ENCODE measurements at regions not wholly inside any gene's neighbourhood (a gene's known extent, or its start where the extent isn't known, plus 50 kb on each side); places are given as distances from the start of the nearest gene placed in this dataset.

DNA sequence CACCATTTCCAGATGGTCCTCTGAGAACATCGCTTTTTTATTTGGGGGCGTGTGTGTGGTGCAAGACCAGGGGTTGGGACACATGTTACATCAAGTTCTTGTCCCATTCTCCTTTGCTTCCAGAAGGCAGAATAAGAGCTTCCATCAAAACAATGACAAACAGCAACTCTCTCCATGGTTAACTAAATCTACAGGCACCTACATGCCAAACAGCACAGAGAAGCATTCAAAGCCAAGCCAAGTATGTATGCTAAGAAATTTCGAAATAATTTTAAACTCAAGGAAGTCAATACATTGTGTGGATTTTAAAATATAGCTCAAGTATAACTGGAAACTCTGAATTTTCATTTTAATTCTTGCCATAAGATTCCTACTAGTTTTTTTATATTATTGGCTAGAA, 105.6 kb downstream of the SEC61B start:
- no peak for DNase-seq

GRCh38 chr9:99335280-99335679, 113.2 kb downstream of the SEC61B start:
- no peak for DNase-seq

DNA sequence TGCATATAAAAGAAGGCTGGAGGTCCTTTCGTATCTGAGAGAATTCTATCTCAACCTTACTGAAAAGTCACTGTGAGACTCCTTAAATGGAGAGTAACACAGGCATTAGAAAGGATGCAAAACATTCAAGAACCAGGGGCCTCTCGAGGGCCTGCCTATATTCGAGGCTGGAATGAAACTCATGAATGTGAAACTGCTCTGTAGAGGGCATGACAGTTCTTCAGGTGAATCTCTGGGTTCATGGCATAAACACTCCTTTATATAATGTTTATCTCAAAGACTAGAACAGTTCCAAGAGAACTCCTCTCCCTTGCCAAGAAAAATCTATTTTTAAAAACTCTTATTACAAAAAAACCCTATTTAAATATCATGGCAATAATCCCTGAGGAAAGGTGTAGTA, 113.9 kb downstream of the SEC61B start:
- peak in 1 of 3 experiments; percentile 44 for DNase-seq

DNA sequence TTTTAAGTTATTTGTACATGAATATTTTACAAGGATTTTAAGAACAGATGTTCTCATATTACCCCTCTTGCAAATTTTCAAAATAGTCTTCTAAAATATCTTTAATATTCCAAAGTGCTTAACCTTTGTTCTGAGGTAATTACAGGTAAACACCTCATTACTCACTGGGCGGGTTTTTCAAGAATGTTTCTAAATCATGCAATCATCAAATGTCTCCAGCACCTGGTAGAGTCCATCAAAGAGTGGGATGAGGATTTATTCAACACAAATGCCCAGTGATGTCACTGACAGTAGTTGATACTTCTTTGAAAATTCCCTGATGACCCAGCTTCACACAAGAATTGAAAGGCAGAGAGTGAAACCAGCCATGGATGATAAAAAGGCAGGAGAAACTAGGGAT, 114.4 kb downstream of the SEC61B start:
- peak in 2 of 3 experiments; percentile 26 to 76 for DNase-seq

GRCh38 chr9:99340281-99340680, 118.2 kb downstream of the SEC61B start:
- no peak for DNase-seq

- no peak for DNase-seq
Observed at GRCh38 chr9:99341686-99342085, 119.6 kb downstream of the SEC61B start.

GRCh38 chr9:99345451-99345850, 123.4 kb downstream of the SEC61B start:
- no peak for DNase-seq

DNA sequence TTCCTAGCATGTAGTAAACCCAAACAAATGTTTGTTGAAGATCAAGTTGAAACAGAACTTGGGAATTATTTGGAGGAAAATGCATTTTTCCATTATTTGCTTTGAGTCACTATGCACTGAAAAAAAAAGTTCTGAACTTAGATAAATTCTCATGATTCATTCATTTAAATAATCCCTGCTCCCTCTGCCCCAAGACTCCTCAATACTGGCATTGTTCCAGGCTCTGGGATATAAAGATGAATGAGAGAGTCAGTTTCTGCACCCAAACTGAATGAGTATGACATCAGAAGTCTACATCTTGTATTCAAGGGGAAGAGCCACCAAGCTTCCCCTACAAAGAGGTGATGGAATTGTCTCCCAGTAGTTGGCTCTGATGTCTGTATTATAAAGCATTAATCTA, 123.9 kb downstream of the SEC61B start:
- no peak for DNase-seq

- no peak for DNase-seq
Observed at GRCh38 chr9:99347568-99347967, 125.5 kb downstream of the SEC61B start.

DNA sequence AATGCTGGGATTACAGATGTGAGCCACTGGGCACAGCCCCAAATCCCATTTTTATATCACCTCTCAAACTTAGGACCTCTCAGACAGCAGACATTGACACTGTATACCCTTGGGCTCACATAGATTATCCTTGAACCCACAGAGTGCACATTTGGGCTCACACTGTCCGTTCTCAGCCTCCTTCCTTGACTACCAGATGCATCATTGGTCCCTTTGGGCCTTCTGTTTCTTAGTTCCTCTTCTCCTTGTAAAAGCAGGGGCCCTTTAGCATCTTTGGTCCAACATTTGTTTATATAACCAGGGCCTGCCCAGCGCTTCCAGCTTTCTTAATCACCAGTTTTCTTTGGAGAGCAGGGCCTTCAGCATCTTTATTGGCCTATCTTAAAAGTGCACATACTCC, 126.2 kb downstream of the SEC61B start:
- DNase-seq, result no peak

GRCh38 chr9:99349870-99350269, 127.8 kb downstream of the SEC61B start:
- DNase-seq, result no peak

DNA sequence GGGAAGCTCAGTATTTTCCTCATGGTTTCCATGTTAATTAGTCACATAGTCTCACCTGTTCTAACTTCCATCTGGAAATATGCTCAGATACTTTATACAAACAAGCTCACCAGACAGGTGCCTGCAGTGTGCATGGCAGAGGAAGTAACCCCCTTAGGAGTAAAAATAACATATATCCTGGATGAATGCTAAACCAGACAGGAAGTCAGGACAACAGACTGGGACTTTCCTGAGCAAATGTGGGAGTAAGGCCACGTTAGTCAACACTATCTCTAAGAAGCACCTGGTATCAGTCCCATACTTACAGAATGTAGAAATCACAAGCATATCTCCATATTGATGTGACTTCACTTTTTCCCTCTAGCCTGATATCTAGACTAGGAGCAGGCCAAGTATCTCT, 128.4 kb downstream of the SEC61B start:
- no peak for DNase-seq

DNA sequence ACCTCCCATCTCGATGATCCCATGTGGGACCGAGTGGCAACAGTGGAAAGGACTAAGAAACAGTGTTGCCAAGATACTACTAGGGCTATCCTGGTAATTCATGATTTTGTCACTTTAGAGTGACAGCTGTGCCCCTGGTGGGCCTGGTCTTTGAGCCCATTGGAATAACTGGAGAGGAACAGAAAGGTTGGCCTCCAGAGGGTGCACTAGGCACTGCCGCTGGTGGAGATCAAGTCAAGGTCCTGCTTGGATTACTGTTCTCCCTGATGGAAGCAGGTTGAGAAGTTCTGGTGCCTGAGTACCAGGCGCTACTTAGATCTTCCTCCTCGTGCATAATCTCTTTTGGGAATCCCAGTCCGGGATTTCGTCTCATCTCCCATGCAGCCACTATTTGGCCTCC, 129.6 kb downstream of the SEC61B start:
- DNase-seq, result peak in 1 of 3 experiments; percentile 14

DNA sequence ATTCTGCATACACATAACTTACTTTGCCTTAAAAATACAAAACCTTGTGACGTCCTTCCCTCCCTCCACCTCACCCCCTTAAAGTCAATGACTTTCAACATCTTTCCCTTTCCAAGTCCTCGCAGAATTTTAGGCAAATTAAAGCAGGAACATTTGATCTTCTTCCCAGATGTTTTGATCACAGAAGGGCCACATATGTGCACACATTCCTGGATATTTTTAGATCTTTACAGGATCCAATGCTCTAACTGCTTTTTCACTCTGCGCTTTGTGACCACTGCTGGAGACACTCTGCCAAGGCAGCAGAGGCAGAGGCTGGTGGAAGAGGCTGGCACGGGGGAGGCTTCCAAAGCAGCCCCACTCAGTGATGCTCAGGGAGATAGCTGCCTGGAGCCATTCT, 130.7 kb downstream of the SEC61B start:
- no peak for DNase-seq

DNA sequence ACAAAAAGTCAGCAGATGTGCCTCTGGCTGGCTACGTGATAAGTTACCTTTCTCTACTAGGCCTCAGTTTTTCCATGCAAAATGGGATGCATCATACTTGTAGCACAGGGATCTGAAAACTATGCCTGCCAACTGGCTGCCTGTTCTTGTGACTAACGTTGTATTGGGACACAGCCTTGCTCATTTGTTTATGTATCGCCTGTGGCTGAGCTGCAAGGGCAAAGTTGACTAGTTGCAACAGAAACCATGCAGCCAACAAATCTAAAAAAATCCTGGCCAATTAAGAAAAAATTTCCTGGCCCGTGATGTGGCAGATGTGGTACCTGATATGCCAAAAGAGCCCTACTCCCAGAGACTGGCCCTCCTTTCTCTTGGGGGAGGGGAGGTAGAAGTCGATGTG, 131.3 kb downstream of the SEC61B start:
- no peak for DNase-seq

DNA sequence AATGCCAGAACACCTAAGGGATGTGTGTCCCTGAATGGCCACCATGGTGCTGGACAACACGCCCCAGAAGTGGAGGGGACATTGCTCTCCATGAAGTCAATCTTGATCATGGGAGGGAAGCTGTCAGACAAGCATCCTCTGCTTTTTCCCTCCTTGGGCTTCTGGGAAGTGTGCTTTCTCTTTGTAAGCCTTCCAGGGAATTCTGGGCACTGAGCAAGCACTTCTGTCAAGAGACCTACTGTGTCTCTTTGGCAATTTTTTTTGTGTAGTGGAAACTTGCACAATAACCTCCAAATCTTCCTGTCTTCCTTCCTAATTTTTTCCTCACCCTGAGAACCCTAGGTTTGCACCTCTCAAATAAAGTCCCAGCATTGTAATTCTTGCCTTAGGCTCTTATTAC, 132.0 kb downstream of the SEC61B start:
- no peak for DNase-seq

GRCh38 chr9:99356512-99356971, 134.5 kb downstream of the SEC61B start:
- no peak for DNase-seq

DNA sequence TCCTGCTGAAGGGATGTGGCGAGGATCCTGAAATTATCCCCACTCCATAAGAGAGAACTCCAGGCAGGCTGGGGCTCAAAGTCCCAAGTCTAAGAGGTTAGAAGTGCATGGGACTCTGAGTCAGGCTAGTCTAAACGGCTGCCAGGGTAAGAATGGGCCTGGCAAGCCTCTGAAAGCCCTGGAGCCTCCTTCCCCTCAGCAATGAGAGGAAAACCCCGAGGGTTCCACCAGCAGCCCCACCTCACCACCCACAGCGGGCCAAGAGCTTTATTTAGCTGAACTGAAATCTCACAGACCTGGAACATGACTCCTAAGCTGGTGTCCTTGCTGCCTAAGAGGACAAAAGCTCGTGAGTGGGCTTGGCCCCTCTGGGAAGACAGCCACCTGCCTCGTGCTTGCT, 135.5 kb downstream of the SEC61B start:
- DNase-seq, result no peak

- DNase-seq, result no peak
Observed at GRCh38 chr9:99358668-99359067, 136.6 kb downstream of the SEC61B start.

GRCh38 chr9:99359336-99359735, 137.3 kb downstream of the SEC61B start:
- no peak for DNase-seq

- peak in 1 of 3 experiments; percentile 51 for DNase-seq
Observed at GRCh38 chr9:99360026-99360425, 137.9 kb downstream of the SEC61B start.

GRCh38 chr9:99361817-99362216, 139.7 kb downstream of the SEC61B start:
- DNase-seq, result no peak

DNA sequence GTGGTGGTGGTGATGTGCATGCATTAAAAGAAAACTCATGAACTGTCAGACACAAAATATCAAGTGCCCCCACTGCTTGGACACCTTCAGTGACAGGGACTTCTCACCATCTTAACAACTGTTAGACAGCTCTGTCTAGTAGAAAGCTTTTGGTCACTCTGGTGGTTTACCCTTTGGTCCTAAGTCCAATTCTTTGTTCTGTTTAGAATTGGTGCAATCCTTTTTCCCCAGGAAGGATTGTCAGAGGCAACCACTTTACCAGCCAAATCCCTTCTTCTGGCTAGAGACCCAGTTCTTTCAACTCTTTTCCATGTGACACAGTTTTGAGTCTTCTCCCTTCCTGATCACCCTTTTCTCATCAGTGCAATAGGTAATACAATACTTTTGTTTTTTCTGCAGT, 140.2 kb downstream of the SEC61B start:
- no peak for DNase-seq

GRCh38 chr9:99363509-99363908, 141.4 kb downstream of the SEC61B start:
- no peak for DNase-seq

DNA sequence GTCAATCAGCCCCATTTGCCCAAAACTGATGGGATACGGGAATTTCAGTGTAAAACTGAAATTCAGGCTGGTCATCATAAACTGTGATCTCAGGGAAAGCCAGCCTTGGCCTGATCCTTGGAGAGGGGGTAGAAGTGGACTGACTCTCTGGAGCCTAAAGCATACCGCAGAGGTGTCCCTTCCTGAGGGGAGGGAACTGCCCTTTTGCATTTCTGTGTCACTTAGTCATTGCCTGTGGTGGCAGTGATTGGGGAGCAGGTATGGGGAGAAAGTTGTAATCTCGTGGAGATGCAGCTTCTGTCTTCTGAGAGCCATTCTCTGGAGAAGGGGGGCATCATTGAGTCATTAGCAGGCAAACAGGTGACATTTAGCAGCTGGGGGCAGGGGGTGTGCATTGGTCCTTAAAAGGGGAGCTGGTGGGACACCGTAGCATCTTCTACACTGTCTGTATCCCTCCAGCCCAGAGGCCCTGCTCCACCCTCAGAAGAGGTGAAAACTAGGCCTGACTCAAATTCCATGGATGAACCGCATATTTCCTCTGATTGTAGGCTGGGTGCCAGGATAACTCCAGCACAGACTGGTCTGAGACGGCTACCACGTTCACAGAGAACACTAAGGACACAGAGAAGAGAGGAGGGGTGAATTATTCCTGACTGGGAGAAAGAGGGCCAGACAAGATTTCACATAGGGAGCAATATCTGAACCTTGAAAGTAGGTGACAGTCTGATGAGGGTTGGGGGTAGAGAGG, 143.3 kb downstream of the SEC61B start:
- no peak for DNase-seq
